NCI-H1436 treated with DMSO at 0.1 percent for 48 hours (cell line): ENCODE measurements at regions not wholly inside any gene's neighbourhood (a gene's known extent, or its start where the extent isn't known, plus 50 kb on each side); places are given as distances from the start of the nearest gene placed in this dataset.

ENCODE experiments used
- DNase-seq: peaks from one replicate; lab custom pipeline; 2025; lab: John Stamatoyannopoulos, UW

DNA sequence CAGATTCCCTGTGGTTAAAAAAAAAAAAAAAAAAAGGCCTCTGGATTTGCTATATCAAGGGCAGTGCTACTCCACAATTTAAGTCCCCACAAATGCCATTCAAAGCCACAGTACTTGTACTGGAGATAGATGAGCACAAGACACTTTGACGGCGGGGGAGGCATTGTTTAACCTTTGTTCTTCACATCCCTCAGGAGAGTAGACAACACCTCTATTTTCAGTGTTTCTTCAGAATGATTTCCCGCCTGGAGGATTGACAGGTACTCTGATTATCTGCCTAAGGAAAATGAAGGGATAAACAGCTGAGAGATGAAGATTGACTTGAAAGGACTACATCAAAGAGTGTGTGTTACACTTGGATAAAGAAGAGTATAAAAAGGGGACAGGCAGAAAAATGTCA is 58.7 kb downstream of the OTOL1 start:
- no peak for DNase-seq

DNA sequence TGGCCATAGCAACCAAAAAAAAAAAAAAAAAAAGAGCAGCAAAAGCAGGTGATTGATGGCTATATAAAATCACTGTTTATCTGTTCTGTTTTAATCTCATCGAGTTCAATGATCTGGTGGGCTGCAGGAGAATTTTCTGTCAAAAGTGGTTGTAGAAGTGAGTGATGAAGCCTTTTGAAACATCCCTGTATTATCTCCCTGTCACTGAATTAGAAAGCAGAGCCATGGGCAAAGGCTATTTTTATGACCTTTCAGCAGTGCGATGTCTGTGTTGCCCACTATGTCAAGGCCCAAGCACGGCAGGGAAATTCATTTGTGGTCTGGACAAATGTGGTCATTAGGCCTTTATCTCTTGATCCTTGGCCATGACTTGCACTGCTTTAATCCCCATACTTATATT is 59.9 kb downstream of the OTOL1 start:
- DNase-seq: no peak

DNA sequence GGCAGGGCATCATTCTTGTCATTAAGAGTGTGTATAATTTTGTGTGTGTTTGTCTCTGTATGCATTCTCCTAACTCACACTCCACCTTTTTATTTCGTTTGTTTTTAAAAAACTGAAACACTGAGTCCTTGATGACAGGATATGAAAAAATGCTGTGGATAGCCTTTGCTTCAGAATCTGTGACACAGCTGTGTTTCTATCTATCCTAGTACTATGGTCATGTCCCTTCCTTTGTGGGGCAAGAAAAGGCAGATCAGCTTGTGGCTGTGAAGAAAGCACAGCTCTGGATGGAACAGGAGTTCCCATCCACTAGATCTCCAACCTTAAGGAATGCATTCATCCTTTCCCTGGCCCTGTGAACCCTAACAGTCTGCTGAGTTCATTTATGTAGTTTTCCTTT is 60.3 kb downstream of the OTOL1 start:
- no peak for DNase-seq

DNA sequence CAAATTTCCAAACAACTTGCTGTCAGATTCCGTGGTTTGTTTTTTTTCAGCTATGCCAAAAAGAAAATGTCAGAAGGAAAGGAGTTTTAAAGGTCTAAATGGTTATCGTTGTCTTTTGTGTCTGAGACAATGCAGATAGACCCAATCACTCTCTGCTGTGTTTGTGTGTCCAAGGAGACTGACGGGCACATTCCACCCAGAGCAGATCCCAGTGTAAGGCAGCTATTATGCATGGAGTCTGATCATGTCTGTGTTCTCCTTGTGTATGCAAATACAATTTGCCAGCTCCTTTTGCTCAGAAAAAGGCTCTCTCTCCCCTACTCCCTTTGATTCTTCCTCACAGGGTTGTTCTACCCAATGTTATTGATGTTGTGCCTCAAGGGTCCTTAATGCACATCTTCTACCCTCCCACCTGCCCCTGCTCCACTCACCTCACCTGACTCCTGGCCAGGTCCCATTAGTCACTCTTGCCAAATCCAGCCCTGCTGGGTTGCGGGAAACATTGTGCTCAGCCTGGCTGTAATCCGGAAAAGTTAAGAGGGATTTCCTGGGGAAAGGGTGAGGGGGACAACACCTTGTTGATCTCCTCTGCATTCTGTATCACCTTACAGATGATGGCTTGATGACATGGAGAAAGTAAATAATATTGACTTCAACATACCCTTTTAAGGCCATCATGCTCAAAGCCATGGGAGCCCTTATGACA is 61.0 kb downstream of the OTOL1 start:
- DNase-seq: no peak

DNA sequence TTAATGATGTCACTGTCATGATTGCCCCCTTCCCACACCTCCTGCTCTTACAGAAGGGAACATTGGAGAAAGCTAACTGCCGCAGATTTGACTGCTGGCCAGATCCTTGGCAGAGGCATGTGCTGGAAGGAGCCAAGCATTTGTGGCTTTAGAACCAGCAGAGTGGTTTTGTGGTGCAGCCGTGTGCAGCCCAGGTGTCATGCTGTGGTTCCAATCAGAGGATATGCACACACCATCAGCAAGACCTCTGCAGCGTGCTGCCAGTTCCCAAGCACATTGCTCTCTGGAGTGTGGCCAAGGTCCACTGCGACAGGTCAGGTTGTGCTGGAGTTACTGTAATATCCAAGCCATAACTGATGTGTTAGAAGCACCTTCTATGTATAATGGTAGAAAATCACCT is 61.6 kb downstream of the OTOL1 start:
- no peak for DNase-seq

DNA sequence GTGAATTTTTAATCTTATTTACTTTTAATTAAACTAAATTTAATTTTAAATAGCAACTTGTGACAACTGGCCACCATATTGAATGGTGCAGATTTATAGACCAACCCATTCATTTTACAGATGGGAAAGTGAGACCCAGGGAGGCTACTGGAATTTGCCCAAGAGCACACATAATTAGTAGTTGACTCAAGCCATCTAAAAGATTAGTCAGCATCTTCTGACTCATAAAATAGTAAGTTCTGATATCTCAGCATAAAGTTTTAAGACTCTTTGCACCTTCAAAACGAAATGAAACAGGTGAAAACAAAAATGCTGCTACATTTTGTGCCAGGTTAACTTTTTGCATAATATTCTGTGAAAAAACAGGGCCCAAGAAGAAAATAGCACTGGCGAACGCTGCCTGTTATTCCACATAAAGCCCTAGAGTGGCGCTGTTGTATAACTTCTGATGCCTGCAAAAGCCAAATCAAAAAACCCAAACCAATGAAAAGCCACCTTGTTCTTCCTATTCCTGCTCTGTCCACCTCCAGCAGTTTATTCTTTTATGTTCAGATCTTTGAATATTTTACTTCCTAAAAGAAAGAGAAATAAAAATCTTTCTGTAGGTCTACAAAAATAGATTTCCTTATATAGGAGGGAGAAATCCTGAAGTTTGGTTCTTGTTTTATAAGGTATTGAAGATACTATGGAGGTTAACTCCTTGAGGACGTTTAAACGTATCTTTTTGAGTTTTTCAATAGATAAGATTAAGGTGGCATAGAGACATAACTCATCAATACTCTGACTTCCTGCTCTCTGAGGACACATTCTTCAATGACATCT is 62.8 kb downstream of the OTOL1 start:
- DNase-seq: no peak

DNA sequence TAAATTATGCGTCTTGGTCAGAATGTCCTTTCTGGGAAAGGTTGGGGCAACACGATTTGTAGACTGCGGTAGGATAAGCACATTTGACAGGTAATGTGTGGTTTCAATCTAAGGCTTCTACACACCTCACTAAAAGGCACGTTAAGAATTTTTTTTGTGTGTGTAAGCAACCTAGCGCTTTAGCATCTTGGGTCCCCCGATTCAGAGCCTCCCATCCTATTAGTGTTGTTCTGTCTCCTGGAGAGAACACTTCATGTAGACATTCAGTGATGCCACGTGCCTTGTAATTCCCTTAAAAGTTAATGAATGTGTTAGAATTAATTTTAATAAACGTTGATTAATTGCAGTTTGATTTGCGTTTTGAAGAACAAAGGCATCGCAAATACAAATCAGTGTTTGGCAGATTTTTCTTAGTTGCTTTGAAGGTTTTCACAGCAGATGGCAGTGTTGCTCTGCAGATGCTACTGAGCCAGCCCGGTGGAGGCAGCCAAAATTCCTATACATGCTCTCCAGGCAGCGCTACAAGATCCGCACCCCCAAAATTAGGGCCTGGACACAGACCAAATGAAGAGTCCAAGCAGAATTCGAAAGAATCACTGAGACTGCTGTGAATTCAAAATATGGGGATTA is 63.5 kb downstream of the OTOL1 start:
- DNase-seq: no peak

DNA sequence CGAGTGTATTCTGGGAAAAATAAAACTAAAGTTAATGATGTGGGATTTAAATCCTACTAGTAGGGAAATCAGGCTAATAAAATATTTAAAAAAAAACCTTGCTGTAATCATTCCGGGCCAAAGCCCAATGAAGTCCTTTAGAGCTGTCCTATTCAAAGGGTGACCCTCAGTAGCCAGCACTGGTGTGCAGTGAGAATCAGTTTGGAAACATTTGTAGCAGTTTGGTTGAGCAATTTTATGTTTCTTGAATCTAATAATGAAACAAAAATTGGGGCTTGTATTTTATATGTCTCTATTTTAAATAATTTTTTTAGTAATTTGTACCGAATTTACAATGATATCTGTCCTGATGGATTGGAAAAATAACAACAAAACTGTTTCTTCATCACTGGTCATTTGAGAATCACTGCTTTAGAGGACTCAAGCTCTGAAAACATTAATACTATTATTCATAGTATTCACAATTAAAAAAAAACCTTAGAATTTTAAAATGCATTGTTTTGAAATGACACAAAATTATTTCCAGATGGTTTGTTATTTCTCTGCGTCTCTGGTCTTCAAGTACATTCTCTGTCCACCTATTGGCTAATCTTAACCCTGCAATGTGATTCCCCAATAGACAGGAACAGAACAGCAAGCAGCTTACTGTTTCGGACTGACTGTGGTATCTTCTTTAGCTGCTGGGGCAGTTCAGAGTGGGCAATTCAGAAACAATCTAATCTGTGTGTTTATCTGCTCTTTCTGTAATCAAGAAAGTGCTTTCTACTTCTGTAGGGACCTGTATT is 71.2 kb downstream of the OTOL1 start:
- no peak for DNase-seq

DNA sequence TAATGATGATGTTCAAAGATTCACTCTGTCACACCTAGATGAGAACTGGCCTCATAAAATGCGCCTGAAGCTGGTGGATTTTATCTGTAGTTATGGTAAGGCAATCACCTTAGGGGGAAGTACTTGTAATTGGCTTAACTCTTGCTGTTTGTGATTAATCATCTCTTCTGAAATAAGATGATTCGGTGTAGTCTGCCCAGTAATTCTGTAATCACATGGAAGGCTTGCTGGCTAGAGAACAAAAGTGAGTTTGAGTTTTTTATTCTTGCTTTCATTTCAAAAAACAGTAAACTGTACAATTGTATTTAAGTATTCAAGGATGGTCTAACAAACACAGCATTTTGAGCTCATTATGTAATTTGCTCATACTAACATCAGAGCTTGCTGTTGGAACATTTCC is 72.1 kb downstream of the OTOL1 start:
- DNase-seq: no peak

DNA sequence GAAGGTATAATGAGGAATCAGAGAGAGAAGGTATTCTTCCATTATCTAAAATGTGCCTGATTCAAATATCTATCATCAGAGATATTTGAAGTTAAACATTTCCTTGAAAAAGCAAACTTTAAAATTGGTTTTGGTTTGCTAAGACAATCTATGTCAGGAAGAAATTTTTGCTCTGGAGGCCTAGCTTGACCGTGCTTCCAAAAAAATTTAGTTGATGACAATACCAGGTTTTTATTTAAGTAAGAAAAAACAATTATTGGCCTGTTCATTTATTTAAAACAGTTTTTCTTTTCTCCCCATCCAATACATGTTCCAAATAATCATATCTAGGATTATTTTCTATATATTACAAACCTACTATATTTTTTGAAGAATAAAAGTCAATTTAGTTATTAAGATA is 75.3 kb downstream of the OTOL1 start:
- no peak for DNase-seq

DNA sequence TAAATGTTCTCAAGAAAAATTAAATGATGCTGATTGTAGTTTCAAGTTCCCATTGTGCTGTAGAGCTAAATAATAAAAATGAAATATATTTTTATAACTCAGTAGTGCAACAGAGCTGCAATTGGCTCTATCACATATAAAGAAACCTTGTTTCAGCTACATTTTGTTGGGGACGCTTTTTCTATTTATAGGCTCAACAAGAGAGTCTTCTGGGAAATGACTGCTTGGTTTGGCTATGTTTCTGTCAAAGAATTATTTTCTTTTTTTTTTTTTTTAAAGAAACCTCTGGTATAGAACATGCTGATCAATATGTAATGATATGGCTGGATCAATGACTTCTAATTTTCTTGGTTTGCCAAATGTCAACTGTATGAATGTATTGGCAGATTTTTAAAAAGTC is 76.5 kb downstream of the OTOL1 start:
- no peak for DNase-seq

DNA sequence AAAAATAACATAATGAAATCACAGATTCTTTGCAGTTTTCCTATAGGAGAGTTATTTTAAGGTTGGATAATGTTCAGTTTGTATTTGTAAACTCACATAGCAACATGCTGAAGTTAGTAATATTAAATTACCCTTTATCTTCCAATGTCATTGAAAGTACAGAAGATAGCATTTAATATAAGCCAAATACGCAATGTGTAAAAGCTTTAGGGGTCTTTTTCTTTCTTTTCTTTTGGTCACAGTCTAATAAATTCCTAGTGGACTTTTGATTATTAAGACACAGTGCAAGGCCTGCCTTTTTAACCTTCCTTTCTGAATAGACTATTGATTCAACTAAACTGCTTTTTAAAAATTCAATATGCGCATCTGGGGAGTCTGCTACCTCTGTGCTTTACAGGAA is 79.3 kb downstream of the OTOL1 start:
- DNase-seq: no peak

DNA sequence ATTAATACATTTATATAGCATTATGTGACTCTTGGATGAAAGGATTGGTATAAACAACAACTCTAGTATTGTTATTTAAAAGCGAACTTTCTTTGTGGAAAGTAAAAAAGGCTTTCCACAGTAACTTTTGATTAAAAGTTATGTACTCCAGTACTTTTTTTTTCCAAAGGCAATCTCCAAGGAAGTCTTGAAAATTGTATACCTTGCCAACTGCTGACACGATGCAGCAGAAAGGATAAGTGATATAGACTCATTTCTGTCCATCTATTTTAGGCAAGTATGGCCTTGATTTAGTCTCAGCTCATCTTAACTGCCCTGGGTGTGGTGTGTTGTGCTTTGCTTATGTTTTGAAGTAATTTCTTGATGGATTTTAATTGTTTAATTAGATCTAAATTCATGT is 79.7 kb downstream of the OTOL1 start:
- no peak for DNase-seq

DNA sequence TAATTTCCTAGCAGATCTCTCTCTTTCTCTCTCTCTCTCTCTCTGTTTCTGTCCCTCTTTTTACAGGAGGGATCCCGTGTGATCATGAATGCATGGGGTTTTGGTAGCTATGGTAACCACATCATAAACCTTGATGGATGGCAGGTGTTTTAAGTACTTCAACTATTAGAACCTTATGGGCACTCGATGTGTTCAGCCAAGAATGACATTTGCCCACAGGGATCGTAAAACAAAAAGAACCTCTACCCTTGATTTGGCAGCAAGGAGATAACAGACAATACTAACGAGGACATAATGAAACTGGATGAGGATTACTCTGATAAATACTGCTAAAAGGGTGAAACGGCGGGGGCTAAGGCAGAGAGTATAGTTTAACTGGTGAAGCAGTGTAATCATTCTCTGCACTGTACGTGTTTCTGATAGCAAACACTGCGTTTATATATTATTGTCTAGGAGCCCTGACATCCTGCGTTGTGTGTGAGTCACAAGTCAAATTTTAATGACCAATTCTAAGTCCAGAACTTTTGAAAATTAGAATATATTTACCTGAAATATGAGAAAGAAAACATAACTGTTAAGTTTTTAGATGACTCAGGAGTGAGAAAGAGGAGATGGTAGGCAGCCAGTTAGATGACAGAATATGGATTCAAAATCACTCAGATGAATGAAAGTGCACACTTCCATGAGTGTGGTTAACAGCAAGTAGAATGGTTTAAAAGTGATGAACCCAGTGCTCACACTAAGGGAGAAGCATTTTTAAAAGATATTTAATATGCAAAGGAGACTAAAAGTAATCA is 80.3 kb downstream of the OTOL1 start:
- DNase-seq: no peak

DNA sequence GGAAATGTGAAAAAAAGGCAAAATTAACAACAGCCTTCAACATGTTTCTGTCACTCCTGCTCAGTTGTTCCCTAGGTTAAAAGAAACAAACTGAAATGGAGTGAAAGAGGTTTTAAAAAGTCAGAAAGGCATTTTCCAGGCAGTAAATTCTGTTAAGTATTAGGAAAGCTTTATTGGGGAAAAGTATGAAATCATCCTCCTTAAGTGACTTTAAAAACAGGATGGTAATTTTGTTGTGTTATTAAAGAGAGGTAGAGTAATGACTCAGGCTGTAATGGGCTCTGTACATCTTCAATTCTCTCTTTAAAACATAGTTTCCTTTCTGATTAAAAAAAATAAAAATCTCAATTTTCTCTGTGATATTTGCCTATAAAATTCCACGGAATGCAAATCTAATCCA is 81.1 kb downstream of the OTOL1 start:
- DNase-seq: no peak

DNA sequence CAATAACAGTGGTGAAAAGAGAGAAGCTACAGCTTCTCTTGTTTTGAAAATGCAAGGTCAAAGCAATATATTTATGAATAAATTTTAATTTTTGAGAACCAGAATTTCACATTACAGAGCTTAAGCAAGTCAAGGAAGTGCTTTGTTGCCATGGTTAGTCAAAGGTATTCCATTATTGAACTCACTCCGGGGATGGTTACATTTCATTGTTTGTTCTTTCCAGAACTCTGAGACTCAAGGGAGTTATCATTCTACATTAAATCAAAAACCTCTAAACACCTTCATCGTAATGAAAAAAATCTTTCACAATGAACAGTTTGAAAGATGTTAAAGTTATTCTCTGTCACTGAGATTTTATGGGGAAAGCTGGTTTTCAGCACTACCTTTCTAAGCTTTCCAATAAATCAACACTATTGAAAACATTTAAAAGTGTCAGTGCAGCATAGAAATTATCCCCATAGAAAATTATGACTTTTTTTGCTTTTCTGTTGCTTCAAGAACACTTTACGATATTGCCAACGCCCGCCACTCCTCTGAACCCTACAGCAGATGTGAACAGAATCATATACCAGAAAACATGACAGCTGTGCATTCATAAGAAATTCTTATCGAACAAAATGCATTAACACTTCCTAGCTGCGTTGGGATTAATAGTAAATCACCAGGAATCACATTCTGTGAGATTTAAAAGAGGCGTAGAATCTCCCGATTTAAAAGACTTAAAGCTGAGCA is 83.0 kb downstream of the OTOL1 start:
- no peak for DNase-seq

DNA sequence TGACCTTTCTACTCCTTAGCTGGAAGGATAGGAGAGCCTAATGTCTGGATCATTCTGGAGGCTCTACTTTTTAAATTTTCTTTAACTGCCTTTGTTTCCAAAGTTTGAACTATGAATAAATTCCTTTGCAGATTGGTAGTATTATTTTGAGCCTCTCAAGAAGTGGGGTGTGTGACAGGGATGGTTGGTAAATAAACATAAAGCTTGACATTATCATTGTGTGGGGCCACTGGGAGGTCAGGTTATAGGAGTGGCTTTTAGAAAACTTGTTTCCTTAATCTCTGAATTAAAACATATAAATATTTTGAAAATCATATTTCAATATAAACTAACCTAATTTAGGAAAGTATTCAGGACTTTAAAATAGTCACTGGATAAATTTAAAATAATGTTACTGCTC is 89.3 kb downstream of the OTOL1 start:
- no peak for DNase-seq

DNA sequence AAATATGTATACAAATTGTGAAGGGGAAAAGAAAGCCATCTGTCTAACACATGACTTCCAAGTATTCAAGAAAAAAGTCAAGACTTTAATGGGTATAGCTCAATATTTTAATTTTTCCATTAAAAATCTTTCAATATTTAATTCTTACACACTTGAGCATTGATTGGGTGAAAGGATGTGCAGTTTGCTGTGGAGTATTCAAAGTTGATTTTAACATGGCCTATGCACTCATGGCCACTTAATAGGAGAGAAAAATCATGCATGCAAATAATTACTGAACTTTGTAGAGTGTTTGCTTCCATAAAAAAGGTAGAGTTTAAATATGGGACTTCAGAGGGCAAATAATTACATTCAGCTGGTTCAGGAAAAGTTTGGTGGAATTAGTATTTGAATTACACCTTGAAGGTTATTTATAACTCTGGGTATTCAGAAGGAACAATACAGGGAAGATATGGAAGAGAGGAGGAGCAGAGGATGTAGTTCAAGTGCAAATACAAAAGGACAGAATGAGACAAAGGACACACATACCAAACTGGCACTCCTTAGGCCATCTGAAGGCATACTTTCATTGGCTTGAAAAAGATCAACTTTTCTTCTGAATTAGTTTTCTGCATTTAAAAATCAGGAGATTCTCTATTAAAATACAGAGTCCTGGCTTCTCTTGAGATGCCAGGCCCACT is 90.1 kb downstream of the OTOL1 start:
- DNase-seq: no peak

DNA sequence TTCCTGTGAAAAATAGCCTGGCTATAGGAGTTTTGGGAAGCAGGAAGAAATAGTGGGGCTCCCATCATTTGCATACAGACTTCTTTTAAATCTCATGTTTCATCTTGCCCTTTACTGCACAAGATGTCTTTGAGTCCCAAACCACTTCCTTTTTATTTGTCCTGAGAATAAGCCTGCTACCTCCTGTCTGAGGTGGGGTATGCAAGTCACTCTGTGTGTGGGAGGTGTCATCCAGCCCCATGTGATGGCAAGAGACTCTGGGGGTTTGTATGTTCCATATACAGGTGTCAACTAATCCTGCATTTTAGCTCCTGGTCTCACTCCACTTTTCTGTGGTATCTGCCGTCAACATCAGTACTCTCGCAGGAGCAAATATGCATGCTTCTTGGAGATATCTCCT is 102.0 kb downstream of the OTOL1 start:
- no peak for DNase-seq

DNA sequence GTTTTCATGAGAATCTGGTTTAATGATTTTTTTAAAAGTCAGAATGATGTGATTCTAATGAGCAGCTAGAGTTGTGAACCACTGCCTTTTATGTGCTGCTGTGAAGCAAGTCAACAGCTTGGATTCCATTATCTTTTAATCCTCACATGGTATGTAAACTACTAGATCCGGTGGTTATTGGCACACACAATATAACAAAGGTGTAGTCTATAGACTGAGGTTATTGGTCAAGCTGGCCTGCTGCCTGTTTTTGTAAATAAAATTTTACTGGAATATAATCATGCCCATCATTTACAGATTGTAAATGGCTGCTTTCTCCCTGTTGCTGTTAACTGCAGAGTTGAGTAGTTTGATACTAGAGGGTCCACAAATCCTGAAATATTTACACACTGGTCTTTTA is 103.1 kb downstream of the OTOL1 start:
- no peak for DNase-seq
